GM12864 (cell line): ENCODE measurements at regions not wholly inside any gene's neighbourhood (a gene's known extent, or its start where the extent isn't known, plus 50 kb on each side); places are given as distances from the start of the nearest gene placed in this dataset.

ENCODE experiments used
- DNase-seq: peaks from one replicate; pipeline ENCODE4 v3.0.0-alpha.2; 2011; ENCODE audit warnings: low read depth
- H3K4me3 ChIP-seq: 2 replicates; pipeline ENCODE4 v1.5.1; 2011; ENCODE audit warnings: mild to moderate bottlenecking, low read depth, low read length, control low read depth
- CTCF ChIP-seq: IDR thresholded peaks from 2 replicates; pipeline ENCODE4 v1.5.1; 2011; ENCODE audit warnings: low read depth, mild to moderate bottlenecking, moderate library complexity, low read length, control low read depth, inconsistent platforms; ENCODE audit errors: missing control alignments

- no peak for TF ChIP-seq CTCF
- H3K4me3 ChIP-seq = no peak overlapping the region
- no peak for DNase-seq
Observed at GRCh38 chr10:2392145-2392812, 655.0 kb upstream of the ADARB2 start.

GRCh38 chr10:2387672-2388071 is 650.3 kb upstream of the ADARB2 start:
- H3K4me3 ChIP-seq = no peak overlapping the region
- no peak for DNase-seq
- no peak for TF ChIP-seq CTCF

DNA sequence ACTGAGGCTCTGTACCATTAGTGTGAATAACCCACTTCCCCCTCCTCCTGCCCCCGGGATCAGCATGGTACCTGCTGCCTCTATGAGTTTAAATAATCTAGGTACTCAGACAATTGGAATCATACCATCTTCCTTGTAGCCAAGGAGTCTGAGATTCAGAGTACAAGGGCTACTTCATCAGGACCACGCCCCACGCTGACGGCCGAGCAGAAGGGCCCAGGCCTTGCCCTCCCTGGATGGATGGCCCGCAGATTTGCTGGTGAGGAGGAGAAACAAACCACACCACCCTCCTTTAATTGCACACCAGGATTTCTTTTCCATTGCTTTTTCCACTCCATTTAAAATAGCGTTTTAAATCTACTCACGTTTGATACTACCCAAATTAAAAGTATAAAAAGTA is 649.9 kb upstream of the ADARB2 start:
- DNase-seq = no peak
- TF ChIP-seq CTCF = no peak
- H3K4me3 ChIP-seq = no peak overlapping the region

DNA sequence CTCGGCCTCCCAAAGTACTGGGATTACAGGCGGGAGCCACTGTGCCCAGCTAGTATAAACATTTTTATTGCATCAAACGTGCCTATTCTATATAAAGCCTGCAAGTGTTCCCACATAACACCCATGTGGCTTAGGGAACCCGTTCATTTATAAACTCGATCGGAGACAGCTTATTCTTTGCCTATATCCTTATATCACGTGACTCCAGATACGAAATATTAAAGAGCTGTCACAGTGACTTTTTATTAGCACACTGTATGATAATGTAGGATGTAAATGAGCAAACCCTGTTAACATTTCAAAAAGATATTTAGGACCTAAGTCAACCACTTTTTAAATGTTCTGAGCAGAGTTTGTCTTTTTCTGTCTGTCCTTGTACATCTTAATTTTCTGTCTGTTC is 642.9 kb upstream of the ADARB2 start:
- TF ChIP-seq CTCF = no peak
- H3K4me3 ChIP-seq = no peak overlapping the region
- DNase-seq = no peak

DNA sequence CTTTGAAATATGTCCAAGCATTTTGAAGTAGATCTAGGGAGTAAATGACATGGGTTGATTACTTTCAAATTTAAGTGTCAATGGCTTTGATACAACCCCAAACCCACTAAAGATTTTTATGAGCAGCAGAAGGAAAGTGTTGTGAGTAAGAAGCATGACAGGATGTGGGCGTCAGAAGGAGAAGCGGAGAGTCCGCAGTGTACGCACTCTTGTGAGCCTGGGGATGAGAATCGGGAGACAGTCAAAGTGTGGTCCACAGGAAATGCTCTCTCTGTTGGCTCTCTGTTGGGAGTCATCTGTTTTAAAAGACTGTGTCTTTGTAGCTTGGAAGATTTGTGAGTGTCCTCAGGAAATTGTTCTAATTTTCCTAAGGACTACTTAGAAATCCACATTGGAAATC is 629.8 kb upstream of the ADARB2 start:
- DNase-seq = no peak
- H3K4me3 ChIP-seq = no peak overlapping the region
- TF ChIP-seq CTCF = no peak

DNA sequence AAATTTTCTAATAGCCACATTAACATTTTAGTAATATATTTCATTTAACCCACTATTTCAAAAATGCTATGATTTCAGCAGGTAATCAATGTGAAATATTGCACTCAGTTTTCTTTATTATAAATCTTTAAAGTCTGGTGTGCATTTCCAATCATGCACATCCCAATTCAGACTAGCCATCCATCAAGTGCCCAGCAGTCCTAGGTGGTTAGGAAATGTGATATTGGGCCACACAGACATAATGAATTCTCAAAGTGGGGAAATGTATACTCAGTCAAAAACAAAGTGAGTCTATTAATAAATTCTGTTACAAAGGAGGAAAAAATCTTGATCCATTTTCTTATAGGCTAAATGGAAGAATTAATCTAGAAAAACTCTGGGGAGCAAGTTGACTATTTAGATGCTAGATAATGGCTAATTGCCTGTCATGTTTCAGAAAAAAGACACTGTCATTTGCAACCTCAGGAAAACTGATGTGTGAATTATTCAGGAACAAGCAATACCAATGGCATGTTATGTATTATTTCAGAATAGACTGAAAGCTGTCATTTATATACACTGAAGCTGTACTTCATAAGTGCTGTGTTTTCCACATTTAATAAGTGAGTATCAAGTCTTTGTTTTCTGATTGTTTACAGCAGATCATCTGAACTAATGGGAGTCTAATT is 629.1 kb upstream of the ADARB2 start:
- DNase-seq = no peak
- no peak for TF ChIP-seq CTCF
- H3K4me3 ChIP-seq = no peak overlapping the region

DNA sequence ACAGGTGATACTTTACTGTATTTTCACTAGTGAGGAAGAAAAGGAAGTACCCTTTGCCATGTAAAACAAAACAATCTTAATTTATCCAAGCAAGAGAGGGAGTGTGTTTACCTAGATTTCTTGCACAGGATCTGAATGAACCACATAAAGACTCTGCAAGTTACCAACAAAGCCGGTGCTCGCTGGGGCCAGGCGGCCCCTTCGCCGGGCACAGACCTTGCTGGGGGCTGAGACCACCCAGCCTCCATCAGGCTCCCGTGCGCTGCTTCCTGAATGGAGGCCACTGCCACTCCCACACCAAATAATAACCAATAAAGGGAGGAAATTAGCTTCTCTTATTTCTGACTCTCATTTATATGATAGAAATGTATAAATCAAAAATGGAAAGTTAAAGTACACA is 625.0 kb upstream of the ADARB2 start:
- TF ChIP-seq CTCF = no peak
- no peak for DNase-seq
- no peak overlapping the region for H3K4me3 ChIP-seq
